ENCODE measurements at regions not wholly inside any gene's neighbourhood (a gene's known extent, or its start where the extent isn't known, plus 50 kb on each side); places are given as distances from the start of the nearest gene placed in this dataset.
"Not testable (repeated sequence)": the region's sequence is repeated elsewhere in the genome, so short reads cannot be mapped to it uniquely, and the experiment has no call there.

- no peaks in the 10 kb centered on the region for H3K27me3 Mint-ChIP-seq (ENCODE audit: unreplicated experiment)
- no peak for TF ChIP-seq CTCF (IDR thresholded peaks at IDR 0.05)
- no peak overlapping the region for H3K4me3 Mint-ChIP-seq (ENCODE audit: unreplicated experiment)
- DNase-seq (ENCODE audit: extremely low spot score, unreplicated experiment) = no peak
- H3K9me3 Mint-ChIP-seq (ENCODE audit: unreplicated experiment) = peaks cover 57% of the 10 kb centered on the region
- no peaks in the 10 kb centered on the region for H3K36me3 Mint-ChIP-seq (ENCODE audit: unreplicated experiment)
- no peaks in the 10 kb centered on the region for H3K4me1 Mint-ChIP-seq (ENCODE audit: unreplicated experiment)
- H3K27ac Mint-ChIP-seq (ENCODE audit: unreplicated experiment) = no peak overlapping the region
Measured at GRCh38 chr16:8047736-8048135, 542.6 kb downstream of the TMEM114 start.

GRCh38 chr16:8044796-8045195 lies 545.5 kb downstream of the TMEM114 start:
- Mint-ChIP-seq H3K9me3 (ENCODE audit: unreplicated experiment) (peaks cover 44% of the 10 kb centered on the region), H3K27me3 (ENCODE audit: unreplicated experiment) (no peaks in the 10 kb centered on the region)

GRCh38 chr16:8032406-8032805 lies 557.9 kb downstream of the TMEM114 start:
- DNase-seq (ENCODE audit: extremely low spot score, unreplicated experiment) = no peak
- H3K4me1 Mint-ChIP-seq (ENCODE audit: unreplicated experiment) = no peaks in the 10 kb centered on the region
- H3K27me3 Mint-ChIP-seq (ENCODE audit: unreplicated experiment) = no peaks in the 10 kb centered on the region
- no peak for TF ChIP-seq CTCF (IDR thresholded peaks at IDR 0.05)
- H3K27ac Mint-ChIP-seq (ENCODE audit: unreplicated experiment) = no peak overlapping the region
- peaks cover 40% of the 10 kb centered on the region for H3K9me3 Mint-ChIP-seq (ENCODE audit: unreplicated experiment)
- H3K36me3 Mint-ChIP-seq (ENCODE audit: unreplicated experiment) = no peaks in the 10 kb centered on the region
- no peak overlapping the region for H3K4me3 Mint-ChIP-seq (ENCODE audit: unreplicated experiment)

More at GRCh38 chr16:8044796-8045195, 545.5 kb downstream of the TMEM114 start:
- Mint-ChIP-seq H3K4me1 (ENCODE audit: unreplicated experiment) (no peaks in the 10 kb centered on the region), H3K4me3 (ENCODE audit: unreplicated experiment) (no peak overlapping the region), H3K27ac (ENCODE audit: unreplicated experiment) (no peak overlapping the region), H3K36me3 (ENCODE audit: unreplicated experiment) (no peaks in the 10 kb centered on the region)
- DNase-seq (ENCODE audit: extremely low spot score, unreplicated experiment) = no peak
- no peak for TF ChIP-seq CTCF (IDR thresholded peaks at IDR 0.05)

GRCh38 chr16:8030004-8030403 lies 560.3 kb downstream of the TMEM114 start:
- not testable (repeated sequence) for H3K36me3 Mint-ChIP-seq (ENCODE audit: unreplicated experiment); H3K27ac Mint-ChIP-seq (ENCODE audit: unreplicated experiment); H3K27me3 Mint-ChIP-seq (ENCODE audit: unreplicated experiment); H3K4me1 Mint-ChIP-seq (ENCODE audit: unreplicated experiment); DNase-seq (ENCODE audit: extremely low spot score, unreplicated experiment); H3K4me3 Mint-ChIP-seq (ENCODE audit: unreplicated experiment)
- H3K9me3 Mint-ChIP-seq (ENCODE audit: unreplicated experiment) = peaks cover 45% of the 10 kb centered on the region

GRCh38 chr16:8026450-8026849 lies 563.9 kb downstream of the TMEM114 start:
- Mint-ChIP-seq H3K9me3 (ENCODE audit: unreplicated experiment) (peaks cover 53% of the 10 kb centered on the region), H3K4me1 (ENCODE audit: unreplicated experiment) (no peaks in the 10 kb centered on the region), H3K4me3 (ENCODE audit: unreplicated experiment) (no peak overlapping the region), H3K27me3 (ENCODE audit: unreplicated experiment) (no peaks in the 10 kb centered on the region), H3K27ac (ENCODE audit: unreplicated experiment) (no peak overlapping the region), H3K36me3 (ENCODE audit: unreplicated experiment) (no peaks in the 10 kb centered on the region)
- TF ChIP-seq CTCF (IDR thresholded peaks at IDR 0.05) = no peak
- no peak for DNase-seq (ENCODE audit: extremely low spot score, unreplicated experiment)

GRCh38 chr16:8023326-8023725 lies 567.0 kb downstream of the TMEM114 start:
- H3K4me3 Mint-ChIP-seq (ENCODE audit: unreplicated experiment) = no peak overlapping the region
- DNase-seq (ENCODE audit: extremely low spot score, unreplicated experiment) = no peak
- TF ChIP-seq CTCF (IDR thresholded peaks at IDR 0.05) = no peak
- H3K4me1 Mint-ChIP-seq (ENCODE audit: unreplicated experiment) = no peaks in the 10 kb centered on the region
- H3K27me3 Mint-ChIP-seq (ENCODE audit: unreplicated experiment) = no peaks in the 10 kb centered on the region
- H3K27ac Mint-ChIP-seq (ENCODE audit: unreplicated experiment) = no peak overlapping the region
- peaks cover 39% of the 10 kb centered on the region for H3K9me3 Mint-ChIP-seq (ENCODE audit: unreplicated experiment)
- no peaks in the 10 kb centered on the region for H3K36me3 Mint-ChIP-seq (ENCODE audit: unreplicated experiment)
